22Rv1 (cell line): ENCODE measurements at regions not wholly inside any gene's neighbourhood (a gene's known extent, or its start where the extent isn't known, plus 50 kb on each side); places are given as distances from the start of the nearest gene placed in this dataset.

Experiments
- ZFX ChIP-seq: fragments of 450-650 bp; IDR thresholded peaks from 2 replicates; pipeline ENCODE4 v1.6.1; 2017; ENCODE audit warnings: antibody characterized with exemption, borderline replicate concordance
- TF ChIP-seq, protein P1 (sequence below): fragments of 450-650 bp; IDR thresholded peaks from 2 replicates; pipeline ENCODE4 v1.5.1; 2017; ENCODE audit warnings: mild to moderate bottlenecking

DNA sequence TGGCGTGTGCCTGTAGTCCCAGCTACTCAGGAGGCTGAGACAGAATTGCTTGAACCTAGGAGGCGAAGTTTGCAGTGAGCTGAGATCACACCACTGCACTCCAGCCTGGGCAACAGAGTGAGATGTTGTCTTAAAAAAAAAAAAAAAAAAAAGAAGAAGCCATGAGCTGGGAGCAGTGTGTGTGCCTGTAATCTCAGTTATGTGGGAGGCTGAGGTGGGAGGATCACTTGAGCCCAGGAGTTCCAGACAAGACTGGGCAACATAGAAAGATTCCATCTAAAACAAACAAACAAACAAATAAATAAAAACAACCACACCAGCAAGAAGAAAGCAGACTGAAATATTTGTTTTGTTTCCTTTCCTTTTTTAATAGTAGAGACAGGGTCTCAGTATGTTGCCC lies 62.2 kb upstream of the KIF13A start:
- TF ChIP-seq, protein P1, sequence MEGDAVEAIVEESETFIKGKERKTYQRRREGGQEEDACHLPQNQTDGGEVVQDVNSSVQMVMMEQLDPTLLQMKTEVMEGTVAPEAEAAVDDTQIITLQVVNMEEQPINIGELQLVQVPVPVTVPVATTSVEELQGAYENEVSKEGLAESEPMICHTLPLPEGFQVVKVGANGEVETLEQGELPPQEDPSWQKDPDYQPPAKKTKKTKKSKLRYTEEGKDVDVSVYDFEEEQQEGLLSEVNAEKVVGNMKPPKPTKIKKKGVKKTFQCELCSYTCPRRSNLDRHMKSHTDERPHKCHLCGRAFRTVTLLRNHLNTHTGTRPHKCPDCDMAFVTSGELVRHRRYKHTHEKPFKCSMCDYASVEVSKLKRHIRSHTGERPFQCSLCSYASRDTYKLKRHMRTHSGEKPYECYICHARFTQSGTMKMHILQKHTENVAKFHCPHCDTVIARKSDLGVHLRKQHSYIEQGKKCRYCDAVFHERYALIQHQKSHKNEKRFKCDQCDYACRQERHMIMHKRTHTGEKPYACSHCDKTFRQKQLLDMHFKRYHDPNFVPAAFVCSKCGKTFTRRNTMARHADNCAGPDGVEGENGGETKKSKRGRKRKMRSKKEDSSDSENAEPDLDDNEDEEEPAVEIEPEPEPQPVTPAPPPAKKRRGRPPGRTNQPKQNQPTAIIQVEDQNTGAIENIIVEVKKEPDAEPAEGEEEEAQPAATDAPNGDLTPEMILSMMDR: no peak
- no peak for TF ChIP-seq ZFX
